ENCODE measurements at regions not wholly inside any gene's neighbourhood (a gene's known extent, or its start where the extent isn't known, plus 50 kb on each side); places are given as distances from the start of the nearest gene placed in this dataset.

GRCh38 chr6:139712830-139713229, 338.4 kb upstream of the CITED2 start:
- TF ChIP-seq CTCF (IDR thresholded peaks at IDR 0.05) (no peak), POLR2A (IDR thresholded peaks at IDR 0.05) (no peak)
